ENCODE measurements at regions not wholly inside any gene's neighbourhood (a gene's known extent, or its start where the extent isn't known, plus 50 kb on each side); places are given as distances from the start of the nearest gene placed in this dataset.

DNA sequence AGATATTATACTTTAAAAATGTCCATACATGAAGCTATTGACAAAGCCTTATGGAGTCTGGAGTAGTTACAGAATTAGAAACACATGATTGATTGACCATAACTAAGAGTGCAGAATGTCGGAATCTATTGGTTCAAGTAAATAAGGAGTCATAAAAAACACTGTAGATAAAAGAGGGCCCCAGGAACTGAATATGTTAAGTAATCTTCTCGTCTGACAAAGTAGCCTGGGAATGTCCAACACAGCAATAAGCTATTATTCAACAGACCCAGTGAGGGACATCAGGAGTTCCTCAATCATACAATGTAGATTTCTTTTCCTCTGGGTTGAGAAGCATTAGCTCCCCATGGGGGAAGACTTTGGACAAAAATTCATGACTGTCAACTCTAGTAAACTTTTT is 782.0 kb downstream of the SUGCT start:
- no peak for DNase-seq

- no peak for DNase-seq
These were observed 780.3 kb downstream of the SUGCT start for GRCh38 chr7:40915071-40915470.
